Dedifferentiated amniotic fluid mesenchymal stem cell (primary cell): ENCODE measurements at regions not wholly inside any gene's neighbourhood (a gene's known extent, or its start where the extent isn't known, plus 50 kb on each side); places are given as distances from the start of the nearest gene placed in this dataset.

ENCODE experiments used
- DNase-seq: peaks from one replicate; pipeline ENCODE4 v3.0.0-alpha.2; 2016; ENCODE audit errors: extremely low spot score

- DNase-seq, result no peak
These were observed 239.9 kb downstream of the FAM43A start for GRCh38 chr3:194925614-194926013.

GRCh38 chr3:194928227-194928626 lies 242.5 kb downstream of the FAM43A start:
- DNase-seq, result no peak

GRCh38 chr3:194928831-194929577 lies 243.3 kb downstream of the FAM43A start:
- DNase-seq, result no peak

GRCh38 chr3:194929578-194929960 lies 243.9 kb downstream of the FAM43A start:
- peak; percentile 46 for DNase-seq

GRCh38 chr3:194930377-194931204 lies 244.9 kb downstream of the FAM43A start:
- DNase-seq, result peak; percentile 26

- DNase-seq, result no peak
These were observed 245.7 kb downstream of the FAM43A start for GRCh38 chr3:194931347-194931746.

GRCh38 chr3:194931865-194932264 lies 246.2 kb downstream of the FAM43A start:
- DNase-seq, result no peak

- no peak for DNase-seq
These were observed 247.8 kb downstream of the FAM43A start for GRCh38 chr3:194933465-194933864.

GRCh38 chr3:194935061-194935460 lies 249.4 kb downstream of the FAM43A start:
- no peak for DNase-seq

- no peak for DNase-seq
These were observed 250.2 kb downstream of the FAM43A start for GRCh38 chr3:194935632-194936470.

- no peak for DNase-seq
These were observed 251.0 kb downstream of the FAM43A start for GRCh38 chr3:194936659-194937058.

- no peak for DNase-seq
These were observed 251.5 kb downstream of the FAM43A start for GRCh38 chr3:194937144-194937543.

- DNase-seq, result no peak
These were observed 252.2 kb downstream of the FAM43A start for GRCh38 chr3:194937882-194938321.

- DNase-seq, result no peak
These were observed 253.3 kb downstream of the FAM43A start for GRCh38 chr3:194938845-194939531.

- DNase-seq, result no peak
These were observed 253.8 kb downstream of the FAM43A start for GRCh38 chr3:194939532-194939909.

- no peak for DNase-seq
These were observed 254.5 kb downstream of the FAM43A start for GRCh38 chr3:194939949-194940770.

- no peak for DNase-seq
These were observed 255.8 kb downstream of the FAM43A start for GRCh38 chr3:194941360-194941955.

GRCh38 chr3:194941956-194942511 lies 256.4 kb downstream of the FAM43A start:
- DNase-seq, result no peak

- DNase-seq, result no peak
These were observed 258.8 kb downstream of the FAM43A start for GRCh38 chr3:194944526-194944925.

GRCh38 chr3:194945508-194945907 lies 259.8 kb downstream of the FAM43A start:
- DNase-seq, result no peak
